Testis (tissue), 2 donors: ENCODE measurements at regions not wholly inside any gene's neighbourhood (a gene's known extent, or its start where the extent isn't known, plus 50 kb on each side); places are given as distances from the start of the nearest gene placed in this dataset.

Experiments used
- POLR2A ChIP-seq: fragments of 450-650 bp; IDR thresholded peaks from one replicate; pipeline ENCODE4 v1.6.1; 2017; ENCODE audit warnings: antibody characterized with exemption, mild to moderate bottlenecking, moderate library complexity
- TF ChIP-seq, protein P1 (sequence below), 3 experiments: fragments of 450-650 bp in 2 of 3; fragments of 200-600 bp in 1 of 3; sonication (generic) in 1 of 3; IDR thresholded peaks; one replicate each; pipeline ENCODE4 v1.5.1; 2016 to 2019; ENCODE audit warnings: antibody characterized with exemption in 3 of 3, mild to moderate bottlenecking in 2 of 3, moderate library complexity in 1 of 3

DNA sequence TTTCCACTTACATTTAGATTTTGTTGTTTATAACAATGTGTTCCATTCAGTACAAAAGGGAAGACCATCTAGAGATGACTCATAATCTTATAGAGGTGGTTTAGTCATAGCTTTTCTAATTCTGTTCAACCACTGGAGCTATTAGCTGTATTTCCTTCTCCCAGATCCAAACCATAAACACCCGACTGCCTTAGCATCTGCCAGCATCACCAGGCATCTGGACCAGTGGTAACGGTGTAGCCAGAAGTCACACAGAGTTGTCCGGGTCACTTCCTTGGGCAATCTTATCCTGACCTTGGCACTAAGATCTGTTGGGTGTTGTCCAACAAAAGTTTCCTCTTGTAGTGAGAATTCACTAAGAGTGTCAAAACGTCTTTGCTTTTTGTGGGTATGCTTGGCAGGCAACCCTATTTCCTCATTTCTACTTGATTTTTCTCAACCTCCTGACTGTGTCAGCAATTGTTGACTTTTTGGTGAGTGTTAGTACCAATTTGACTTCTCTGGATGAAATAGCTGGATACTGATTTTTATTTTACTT is 372.1 kb upstream of the B3GALT2 start:
- TF ChIP-seq, protein P1, sequence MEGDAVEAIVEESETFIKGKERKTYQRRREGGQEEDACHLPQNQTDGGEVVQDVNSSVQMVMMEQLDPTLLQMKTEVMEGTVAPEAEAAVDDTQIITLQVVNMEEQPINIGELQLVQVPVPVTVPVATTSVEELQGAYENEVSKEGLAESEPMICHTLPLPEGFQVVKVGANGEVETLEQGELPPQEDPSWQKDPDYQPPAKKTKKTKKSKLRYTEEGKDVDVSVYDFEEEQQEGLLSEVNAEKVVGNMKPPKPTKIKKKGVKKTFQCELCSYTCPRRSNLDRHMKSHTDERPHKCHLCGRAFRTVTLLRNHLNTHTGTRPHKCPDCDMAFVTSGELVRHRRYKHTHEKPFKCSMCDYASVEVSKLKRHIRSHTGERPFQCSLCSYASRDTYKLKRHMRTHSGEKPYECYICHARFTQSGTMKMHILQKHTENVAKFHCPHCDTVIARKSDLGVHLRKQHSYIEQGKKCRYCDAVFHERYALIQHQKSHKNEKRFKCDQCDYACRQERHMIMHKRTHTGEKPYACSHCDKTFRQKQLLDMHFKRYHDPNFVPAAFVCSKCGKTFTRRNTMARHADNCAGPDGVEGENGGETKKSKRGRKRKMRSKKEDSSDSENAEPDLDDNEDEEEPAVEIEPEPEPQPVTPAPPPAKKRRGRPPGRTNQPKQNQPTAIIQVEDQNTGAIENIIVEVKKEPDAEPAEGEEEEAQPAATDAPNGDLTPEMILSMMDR (IDR thresholded peaks at IDR 0.05): no peak
- TF ChIP-seq POLR2A: no peak
